RWPE2 (cell line): ENCODE measurements at regions not wholly inside any gene's neighbourhood (a gene's known extent, or its start where the extent isn't known, plus 50 kb on each side); places are given as distances from the start of the nearest gene placed in this dataset.

Source experiments
- ATAC-seq: fragments of 200-7000 bp; cut with Tn5 transposase; 3 replicates; pipeline ENCODE4 v1.9.1; 2021; ENCODE audit warnings: low read depth
- DNase-seq: peaks from one replicate; pipeline ENCODE4 v3.0.0-alpha.2; 2020; ENCODE audit warnings: low spot score
- H3K27ac ChIP-seq: fragments of 450-650 bp; 2 replicates; pipeline ENCODE4 v1.5.1; 2017; ENCODE audit warnings: mild to moderate bottlenecking; ENCODE audit not compliant: poor library complexity, severe bottlenecking
- H3K27me3 ChIP-seq: fragments of 250-450 bp; sonication (Bioruptor Pico); 2 replicates; pipeline ENCODE4 v1.5.1; 2021; ENCODE audit warnings: mild to moderate bottlenecking, moderate library complexity; ENCODE audit not compliant: insufficient read depth, poor library complexity, severe bottlenecking
- H3K36me3 ChIP-seq: fragments of 250-450 bp; sonication (Bioruptor Pico); 2 replicates; pipeline ENCODE4 v1.5.1; 2020; ENCODE audit warnings: low read depth, mild to moderate bottlenecking, moderate library complexity
- H3K4me1 ChIP-seq: fragments of 250-450 bp; sonication (Bioruptor Pico); 2 replicates; pipeline ENCODE4 v1.5.1; 2021; ENCODE audit warnings: mild to moderate bottlenecking, moderate library complexity; ENCODE audit not compliant: insufficient read depth, poor library complexity, severe bottlenecking
- H3K4me3 ChIP-seq: fragments of 250-450 bp; sonication (Bioruptor Pico); 2 replicates; pipeline ENCODE4 v1.5.1; 2021; ENCODE audit warnings: mild to moderate bottlenecking, moderate library complexity; ENCODE audit not compliant: severe bottlenecking
- H3K9me3 ChIP-seq: fragments of 250-450 bp; sonication (Bioruptor Pico); 2 replicates; pipeline ENCODE4 v1.5.1; 2021; ENCODE audit warnings: mild to moderate bottlenecking, moderate library complexity; ENCODE audit not compliant: severe bottlenecking
- TF ChIP-seq, protein P1 (sequence below): fragments of 450-650 bp; IDR thresholded peaks from one replicate; pipeline ENCODE4 v1.5.1; 2017; ENCODE audit warnings: mild to moderate bottlenecking, moderate library complexity; ENCODE audit not compliant: poor library complexity, severe bottlenecking

DNA sequence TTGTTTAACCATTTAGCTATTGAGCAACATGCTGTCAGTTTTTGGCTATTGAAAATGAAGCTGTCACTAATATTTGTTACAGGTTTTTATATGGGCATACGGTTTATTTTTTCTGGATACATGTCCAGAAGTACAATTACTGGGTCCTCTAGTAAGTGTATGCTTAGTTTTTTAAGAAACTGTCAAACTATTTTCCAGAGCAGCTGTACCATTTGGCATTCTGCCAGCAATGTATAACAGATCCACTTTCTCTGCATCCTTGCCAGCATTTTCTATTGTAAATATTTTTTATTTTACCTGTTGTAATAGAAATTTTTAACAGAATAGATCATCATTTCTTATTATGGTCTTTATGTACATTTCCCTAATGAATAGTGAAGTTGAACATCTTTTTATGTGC, 658.8 kb downstream of the EDEM1 start:
- Histone ChIP-seq H3K27ac (no peak overlapping the region), H3K27me3 (no peaks in the 10 kb centered on the region), H3K4me1 (no peaks in the 10 kb centered on the region), H3K4me3 (no peak overlapping the region), H3K36me3 (no peaks in the 10 kb centered on the region), H3K9me3 (peaks cover 2% of the 10 kb centered on the region)
- no peak for ATAC-seq
- TF ChIP-seq, protein P1, sequence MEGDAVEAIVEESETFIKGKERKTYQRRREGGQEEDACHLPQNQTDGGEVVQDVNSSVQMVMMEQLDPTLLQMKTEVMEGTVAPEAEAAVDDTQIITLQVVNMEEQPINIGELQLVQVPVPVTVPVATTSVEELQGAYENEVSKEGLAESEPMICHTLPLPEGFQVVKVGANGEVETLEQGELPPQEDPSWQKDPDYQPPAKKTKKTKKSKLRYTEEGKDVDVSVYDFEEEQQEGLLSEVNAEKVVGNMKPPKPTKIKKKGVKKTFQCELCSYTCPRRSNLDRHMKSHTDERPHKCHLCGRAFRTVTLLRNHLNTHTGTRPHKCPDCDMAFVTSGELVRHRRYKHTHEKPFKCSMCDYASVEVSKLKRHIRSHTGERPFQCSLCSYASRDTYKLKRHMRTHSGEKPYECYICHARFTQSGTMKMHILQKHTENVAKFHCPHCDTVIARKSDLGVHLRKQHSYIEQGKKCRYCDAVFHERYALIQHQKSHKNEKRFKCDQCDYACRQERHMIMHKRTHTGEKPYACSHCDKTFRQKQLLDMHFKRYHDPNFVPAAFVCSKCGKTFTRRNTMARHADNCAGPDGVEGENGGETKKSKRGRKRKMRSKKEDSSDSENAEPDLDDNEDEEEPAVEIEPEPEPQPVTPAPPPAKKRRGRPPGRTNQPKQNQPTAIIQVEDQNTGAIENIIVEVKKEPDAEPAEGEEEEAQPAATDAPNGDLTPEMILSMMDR: no peak
- DNase-seq: no peak

DNA sequence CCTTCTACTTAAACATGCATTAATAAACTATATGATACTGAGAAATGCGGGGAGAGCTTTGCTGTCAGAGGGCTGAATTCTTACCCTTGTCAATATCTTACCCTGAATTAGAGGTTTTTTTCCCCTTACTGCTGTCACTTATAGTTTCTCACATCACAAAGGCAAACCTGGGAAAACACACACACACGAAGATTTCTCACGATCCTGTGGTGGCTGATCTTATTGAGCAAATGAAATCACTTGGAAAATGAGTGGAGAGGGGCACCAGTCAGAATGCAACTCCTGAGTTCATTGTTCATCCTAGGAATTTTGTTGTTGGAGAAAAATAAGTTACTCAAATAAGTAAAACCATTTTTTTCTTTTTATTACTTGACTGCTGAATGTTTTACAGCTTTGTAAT, 673.6 kb downstream of the EDEM1 start:
- H3K36me3 ChIP-seq: no peaks in the 10 kb centered on the region
- H3K4me1 ChIP-seq: no peaks in the 10 kb centered on the region
- H3K9me3 ChIP-seq: peaks cover 3% of the 10 kb centered on the region
- ATAC-seq: no peak
- no peak overlapping the region for H3K4me3 ChIP-seq
- no peak overlapping the region for H3K27ac ChIP-seq
- no peak for DNase-seq
- H3K27me3 ChIP-seq: no peaks in the 10 kb centered on the region
- TF ChIP-seq, protein P1: no peak

DNA sequence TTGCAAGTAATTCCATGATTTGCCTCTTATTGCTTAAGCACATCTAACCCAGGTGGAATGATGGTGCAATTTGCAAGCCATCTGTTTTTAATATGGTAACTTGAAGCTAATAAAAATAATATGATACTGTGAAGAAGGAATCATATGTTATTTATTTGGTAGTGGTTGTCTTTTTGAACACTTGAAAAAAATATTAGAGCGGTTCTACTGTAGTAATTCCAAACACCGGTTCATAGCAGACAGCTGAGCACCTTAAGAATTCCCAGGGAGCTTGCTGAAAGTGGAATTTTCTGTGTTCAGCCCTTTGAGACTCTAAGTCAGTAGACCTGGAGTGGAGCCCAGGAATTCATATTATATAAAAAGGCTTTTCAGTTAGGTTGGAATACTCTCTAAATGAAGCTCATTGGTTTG, 687.4 kb downstream of the EDEM1 start:
- no peak overlapping the region for H3K4me3 ChIP-seq
- H3K36me3 ChIP-seq: no peaks in the 10 kb centered on the region
- DNase-seq (no peak), ATAC-seq (no peak)
- no peaks in the 10 kb centered on the region for H3K4me1 ChIP-seq
- no peaks in the 10 kb centered on the region for H3K27me3 ChIP-seq
- TF ChIP-seq, protein P1: no peak
- H3K9me3 ChIP-seq: no peaks in the 10 kb centered on the region
- H3K27ac ChIP-seq: no peak overlapping the region

DNA sequence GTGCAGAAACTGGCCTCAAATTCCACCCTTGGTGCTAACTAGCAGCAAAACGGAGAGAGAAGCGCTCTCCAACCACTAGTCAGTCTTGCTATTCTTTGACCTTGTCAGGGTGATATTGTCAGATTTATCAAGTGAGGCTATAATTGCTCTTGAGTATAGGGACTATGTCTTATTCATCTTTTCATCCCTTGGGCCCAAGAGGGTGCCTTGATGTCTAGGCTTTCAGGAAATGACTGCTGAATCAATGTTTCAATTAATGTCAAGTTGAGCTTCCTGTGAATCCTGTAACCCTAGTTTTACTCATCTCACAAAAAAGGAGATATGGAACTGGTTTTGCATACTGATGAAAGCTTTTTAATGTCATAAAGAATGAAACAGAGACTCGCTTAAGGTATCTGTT, 701.3 kb downstream of the EDEM1 start:
- H3K9me3 ChIP-seq: no peaks in the 10 kb centered on the region
- H3K4me3 ChIP-seq: no peak overlapping the region
- ATAC-seq: no peak
- H3K36me3 ChIP-seq: no peaks in the 10 kb centered on the region
- no peaks in the 10 kb centered on the region for H3K27me3 ChIP-seq
- no peak for DNase-seq
- TF ChIP-seq, protein P1: no peak
- H3K4me1 ChIP-seq: no peaks in the 10 kb centered on the region
- H3K27ac ChIP-seq: no peak overlapping the region

DNA sequence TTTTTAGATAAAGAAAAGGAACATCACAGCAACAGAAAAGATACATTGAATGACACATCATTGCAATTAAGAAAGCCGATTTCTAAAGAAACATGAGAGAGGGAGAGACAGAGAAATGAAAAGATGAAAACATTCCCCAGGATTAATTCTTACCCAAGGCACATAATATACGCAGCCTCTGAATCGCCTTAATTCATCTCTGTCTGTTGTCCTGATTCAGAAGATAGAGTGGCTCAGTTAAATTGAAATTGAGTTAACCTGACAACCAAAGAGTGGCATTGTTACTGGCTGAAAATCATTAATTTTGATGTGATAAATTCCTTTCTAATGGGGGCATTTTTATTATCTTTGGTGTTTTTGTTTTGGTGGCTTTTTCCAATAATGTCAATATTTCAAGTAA, 701.9 kb downstream of the EDEM1 start:
- Histone ChIP-seq H3K36me3 (no peaks in the 10 kb centered on the region), H3K27me3 (no peaks in the 10 kb centered on the region), H3K4me1 (no peaks in the 10 kb centered on the region), H3K4me3 (no peak overlapping the region), H3K27ac (no peak overlapping the region), H3K9me3 (no peaks in the 10 kb centered on the region)
- DNase-seq (no peak), ATAC-seq (no peak)
- TF ChIP-seq, protein P1: no peak
